NCI-H748 (cell line): ENCODE measurements at regions not wholly inside any gene's neighbourhood (a gene's known extent, or its start where the extent isn't known, plus 50 kb on each side); places are given as distances from the start of the nearest gene placed in this dataset.

Experiments
- DNase-seq: peaks from one replicate; lab custom pipeline; 2025; ENCODE audit not compliant: unreplicated experiment; lab: John Stamatoyannopoulos, UW

DNA sequence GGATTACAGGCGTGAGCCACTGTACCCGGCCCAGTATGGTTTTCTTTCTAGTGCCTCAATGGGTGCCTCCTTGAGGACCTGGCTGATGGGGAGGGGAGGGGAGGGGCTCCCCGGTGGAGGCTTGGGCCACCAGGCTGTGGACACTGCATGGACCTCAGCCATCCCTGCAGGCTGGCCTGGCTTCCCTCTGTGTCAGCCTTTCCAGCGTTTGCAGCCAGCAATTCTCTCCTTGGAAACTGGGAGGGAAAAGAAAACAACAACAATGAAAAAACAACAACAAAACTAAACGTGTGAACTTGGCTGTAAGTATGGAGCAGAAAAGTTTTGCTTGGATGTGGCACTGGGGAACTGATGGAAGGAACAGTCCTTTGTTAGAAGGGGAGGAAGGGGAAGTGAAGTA, 159.3 kb downstream of the GLI2 start:
- DNase-seq, result no peak

DNA sequence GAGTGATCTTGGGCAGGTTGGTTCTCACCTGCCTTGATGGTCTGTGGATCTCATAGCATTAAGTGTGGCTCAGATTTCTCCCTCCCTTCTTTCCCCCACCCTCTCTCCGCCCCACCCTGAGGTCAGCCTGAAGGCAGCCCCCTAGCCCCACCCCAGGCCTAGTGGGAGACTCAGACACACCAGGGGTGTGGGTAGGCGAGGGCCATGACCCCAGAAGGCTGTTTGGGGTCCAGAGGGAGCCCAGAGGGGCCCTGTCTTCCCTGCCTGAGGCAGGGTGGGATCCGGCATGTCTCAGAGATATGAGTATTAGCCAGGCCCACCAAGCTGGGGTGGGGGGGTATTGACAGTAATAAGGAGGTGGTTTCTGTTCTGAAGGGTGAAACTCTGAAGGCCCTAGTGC, 160.5 kb downstream of the GLI2 start:
- no peak for DNase-seq

DNA sequence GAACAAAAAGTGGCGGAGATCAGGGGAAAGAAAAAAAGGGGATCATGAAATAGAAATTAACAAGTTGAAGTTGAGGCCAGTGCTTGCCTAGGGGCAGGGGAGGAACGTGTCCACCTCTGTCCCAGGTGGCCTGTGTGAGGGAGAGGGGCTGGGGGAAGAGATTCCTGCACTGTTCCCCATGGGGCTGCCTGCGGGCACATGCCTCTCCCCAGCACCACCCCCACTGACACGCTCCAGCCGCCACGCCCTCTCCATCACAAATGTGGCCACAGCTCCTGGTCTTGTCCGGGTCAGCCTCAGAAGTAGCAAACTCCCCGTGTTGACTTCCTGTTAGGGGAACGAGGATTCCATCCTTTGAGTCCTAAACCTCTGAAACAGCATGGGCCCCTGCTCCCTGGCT, 161.2 kb downstream of the GLI2 start:
- no peak for DNase-seq

DNA sequence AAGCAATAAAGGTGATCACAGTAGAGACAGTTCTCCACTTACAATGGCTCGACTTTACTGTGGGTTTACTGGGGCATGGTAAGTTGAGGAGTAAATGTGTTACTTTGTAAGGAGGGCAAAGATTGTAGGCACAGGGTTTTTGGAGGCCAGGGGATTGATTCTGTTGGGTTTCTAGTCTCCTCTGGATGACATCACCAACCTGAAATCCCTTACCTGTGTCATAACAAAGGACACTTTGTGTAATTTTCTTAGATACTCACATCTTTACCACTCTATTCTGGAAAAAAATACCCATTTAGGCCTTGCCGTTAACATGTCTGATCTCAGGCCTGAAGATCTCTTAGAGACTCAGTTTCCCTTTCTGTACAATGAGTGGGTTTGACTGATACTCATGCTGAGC, 161.7 kb downstream of the GLI2 start:
- DNase-seq, result no peak

DNA sequence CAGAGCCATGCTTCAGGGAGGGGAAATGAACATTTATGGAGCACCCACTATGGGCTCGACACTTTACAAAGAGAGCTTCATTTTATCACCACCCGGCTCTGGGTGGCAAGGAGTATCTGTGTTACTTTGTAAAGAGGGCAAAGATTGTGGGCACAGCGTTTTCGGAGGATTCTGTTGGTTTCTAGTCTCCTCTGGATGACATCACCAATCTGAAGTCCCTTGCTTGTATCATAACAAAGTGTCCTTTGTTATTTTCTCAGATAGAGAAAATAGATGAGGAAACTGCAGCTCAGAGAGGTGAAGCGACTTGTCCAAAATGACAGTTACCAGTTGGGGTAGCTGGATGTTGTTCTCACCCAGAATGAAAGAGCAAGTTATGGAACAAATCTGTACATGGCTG, 162.8 kb downstream of the GLI2 start:
- no peak for DNase-seq

DNA sequence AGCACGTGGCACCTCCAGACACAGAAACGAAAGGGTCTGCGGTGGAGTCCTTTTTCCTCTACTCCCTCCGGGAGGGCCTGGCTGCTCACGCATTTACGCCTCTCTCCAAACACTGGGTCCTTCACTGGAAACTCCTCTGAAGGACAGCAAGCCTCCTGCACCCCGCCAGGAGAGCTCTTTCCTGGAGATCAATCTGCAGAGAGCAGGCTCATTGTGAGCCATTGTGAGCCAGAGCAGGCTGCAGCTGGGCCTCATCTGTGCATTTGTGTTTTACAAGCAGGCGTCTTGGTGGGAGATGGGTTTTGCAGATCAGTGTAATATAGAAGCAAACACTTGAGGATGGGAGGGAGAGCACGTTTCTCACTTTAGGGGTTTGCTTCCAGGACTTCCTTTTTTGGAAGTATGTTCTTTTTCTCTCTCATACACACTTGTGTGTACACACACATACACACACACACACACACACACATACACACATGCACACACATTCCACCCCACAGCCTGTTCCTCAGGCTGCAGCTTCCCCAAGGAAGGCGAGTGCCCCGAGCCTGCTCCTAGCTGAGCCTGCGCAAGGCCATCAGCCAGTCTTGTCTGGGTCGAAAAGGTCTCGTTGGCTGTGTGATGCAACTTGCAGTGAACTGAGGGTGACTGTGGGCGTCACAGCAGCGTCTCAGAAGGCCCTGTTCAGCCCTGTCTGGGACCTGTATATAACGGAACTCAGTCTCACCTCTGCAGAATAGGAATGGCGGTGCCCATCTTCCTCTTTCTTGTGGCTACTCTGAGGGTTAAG, 163.5 kb downstream of the GLI2 start:
- DNase-seq, result peak; percentile 12

DNA sequence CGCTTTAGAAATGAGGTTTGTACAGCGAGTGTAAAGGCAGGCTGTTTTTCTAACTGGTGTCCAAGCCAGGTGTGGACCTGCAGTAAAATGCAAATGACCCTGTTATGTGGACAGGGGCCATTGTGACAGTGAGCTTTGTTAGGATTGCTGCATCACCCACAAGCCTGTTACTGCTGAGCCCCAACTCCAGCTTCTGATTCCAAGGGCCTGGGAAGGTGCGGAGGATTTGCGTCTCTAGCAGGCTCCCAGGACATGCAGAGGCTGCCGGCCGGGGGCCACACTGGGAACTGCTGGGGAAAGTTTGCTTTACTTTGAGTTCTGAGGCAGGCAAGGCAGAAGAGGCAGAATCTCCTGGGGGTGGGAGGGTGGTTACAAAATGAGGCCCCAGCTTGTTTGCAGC, 164.1 kb downstream of the GLI2 start:
- no peak for DNase-seq

DNA sequence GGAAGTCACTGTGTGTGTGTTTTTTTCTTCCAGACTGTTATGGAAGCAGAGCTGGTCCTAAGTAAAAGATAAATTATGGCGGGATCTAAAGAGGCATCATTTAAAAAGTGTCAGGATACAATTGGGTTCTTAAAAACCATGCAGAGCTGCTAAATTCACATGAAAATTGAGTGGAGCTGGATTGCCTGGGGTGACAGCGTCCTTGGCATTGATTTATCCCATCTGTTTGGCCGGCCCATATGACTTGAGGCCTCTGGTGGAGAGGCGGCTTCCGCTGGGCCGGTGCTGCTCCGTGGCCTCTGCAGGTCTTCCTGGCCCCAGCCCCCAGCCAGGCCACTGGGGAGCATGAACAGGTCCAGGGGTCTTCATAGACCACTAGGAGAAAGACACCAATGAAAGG, 165.5 kb downstream of the GLI2 start:
- DNase-seq, result no peak

DNA sequence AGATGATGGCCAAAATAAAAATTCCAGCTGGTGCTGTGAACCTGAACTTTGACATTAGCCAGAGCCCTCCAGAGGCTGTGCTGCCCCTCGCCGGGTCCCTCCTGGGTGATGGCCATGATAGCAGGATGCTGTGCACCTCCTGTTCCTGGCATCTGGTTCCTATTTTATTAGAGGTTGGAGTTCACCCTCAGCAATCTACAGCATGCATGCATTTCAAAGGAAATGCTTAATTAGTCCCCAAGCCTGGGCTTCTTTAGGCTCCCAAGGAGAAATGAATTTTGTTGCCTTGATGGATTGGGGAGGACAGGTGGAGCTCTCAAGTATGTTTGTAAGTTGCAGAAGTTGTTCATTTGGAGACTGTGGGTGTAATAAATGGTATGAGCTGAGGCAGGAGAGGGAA, 166.9 kb downstream of the GLI2 start:
- DNase-seq, result no peak

DNA sequence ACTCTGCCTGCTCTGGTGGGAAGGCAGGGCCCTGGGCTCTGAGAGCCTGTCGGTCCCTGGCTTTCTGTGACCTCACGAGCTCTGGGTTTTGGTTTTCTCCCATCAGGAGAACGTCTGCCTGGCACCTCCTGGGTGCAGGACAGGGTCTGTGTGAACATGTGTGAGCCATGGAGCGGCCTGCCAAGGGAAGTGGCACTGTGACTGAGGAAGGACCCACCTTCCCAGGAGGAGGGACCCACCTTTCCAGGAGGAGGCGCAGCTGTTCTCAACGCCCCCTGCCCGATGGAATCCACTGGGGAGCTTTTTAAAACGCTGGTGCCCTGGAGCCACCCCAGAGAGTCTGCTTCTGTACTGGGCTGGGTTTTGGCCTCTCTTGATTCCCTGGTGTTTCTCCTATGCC, 168.7 kb downstream of the GLI2 start:
- no peak for DNase-seq

DNA sequence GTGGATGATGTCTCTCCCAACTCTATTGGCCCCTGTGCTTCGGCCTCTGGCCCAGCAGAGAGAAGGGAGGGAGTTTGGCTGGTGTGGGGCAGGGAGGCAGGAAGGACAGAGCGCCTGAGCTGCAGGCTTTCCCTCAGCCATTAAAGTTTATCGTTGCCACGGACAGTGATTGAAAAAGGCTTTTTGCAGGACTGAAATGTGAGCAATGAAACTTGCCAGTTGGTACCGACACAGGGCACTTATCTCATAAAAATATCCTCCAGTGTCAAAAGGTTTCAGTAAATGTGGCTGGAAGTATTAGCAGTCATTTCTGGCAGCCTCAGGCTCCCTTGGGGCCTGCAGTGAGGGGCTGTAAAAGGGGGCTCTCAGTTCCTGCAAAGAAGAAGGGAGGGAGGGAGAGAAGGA, 169.2 kb downstream of the GLI2 start:
- no peak for DNase-seq

DNA sequence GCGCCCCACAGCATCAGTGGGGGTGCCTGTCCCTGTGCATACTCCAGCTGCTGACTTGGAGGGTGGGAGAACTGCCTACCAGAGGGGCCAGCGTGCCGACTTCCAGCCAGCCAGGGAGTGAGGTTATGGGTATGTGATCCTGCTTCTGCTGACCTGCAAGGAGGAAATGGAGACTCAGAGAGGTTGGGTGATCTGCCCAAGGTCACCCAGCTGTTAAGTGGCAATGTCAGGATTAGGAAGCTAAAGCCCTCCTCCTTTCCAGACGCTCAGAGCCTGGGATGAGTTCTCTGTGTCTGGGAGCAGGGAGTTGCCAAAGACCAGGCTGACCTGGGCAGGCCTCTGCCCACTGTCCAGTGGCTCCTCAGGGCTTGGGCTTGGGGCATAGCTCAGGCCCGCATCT, 169.6 kb downstream of the GLI2 start:
- no peak for DNase-seq

DNA sequence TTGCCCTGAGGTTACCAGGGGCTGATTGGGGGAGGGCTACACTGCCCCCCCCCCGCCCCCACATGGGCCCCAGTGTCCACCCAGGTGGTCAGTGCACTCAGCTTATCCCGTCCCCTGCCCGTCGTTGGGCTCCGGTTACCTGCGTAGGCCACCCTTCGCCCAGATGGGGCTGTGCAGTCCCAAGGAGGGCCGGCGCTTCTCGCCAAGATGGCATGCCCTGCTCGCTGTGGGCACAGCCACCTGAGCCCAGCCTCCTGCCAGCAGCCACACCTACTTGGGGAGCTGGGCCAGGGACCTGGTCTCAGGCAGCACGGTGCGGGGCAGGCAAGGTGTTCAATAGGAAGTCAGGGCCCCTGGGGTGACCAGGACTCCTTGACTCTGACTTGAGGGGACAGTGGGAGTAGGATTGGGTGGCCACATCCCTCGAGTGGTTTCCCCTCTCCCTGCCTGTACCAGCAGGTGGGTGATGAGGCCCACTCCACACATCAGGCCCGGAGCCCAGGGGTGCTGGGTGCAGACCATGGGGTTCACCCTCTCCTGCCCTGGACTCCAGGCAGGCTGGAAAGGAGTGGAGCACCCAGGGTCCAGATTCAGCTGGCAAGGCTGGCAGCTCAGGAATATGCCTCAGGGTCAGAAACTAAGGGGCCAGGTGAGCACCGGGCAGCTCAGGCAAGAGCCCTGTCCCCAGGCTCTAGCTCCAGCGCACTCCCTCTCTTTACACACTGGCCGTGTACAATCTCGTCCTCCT, 170.3 kb downstream of the GLI2 start:
- no peak for DNase-seq

DNA sequence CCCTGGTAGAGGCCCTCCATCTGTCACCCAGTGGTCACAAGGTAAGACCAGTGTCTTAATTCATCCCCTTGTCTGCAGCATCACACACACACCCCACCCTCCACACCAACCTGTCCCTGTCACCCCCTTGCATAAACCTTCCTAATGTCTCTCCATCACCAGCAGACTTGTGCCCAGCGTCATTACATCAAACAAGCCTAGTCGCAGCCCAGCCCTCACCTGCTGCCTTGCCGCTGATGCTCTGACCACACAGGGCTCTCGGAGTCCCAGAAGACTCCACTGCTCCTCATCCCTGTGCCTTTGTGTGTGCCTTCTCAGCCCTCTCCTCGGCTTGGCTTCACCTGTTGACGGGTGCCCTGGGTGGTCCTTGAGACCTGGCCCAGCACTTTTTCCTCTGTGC, 171.2 kb downstream of the GLI2 start:
- no peak for DNase-seq

DNA sequence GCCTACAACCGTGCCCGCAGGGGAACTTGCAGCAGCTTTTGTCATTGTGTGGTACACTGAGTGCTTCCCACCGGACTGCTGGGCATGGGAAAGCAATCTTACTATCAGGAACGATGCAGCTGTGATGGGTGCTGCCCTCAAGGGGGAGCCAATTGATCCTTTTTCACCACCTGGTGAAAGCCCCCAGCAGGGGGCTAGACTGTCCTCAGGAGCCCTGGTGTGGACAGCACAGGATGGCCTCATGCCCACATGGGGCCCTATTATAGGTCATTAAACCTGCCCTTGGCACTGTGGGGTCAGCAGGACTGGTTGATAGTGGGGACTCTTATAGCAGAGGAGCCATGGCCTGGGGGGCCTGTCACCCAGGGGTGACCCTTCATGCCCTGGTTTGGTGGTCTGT, 172.2 kb downstream of the GLI2 start:
- no peak for DNase-seq

DNA sequence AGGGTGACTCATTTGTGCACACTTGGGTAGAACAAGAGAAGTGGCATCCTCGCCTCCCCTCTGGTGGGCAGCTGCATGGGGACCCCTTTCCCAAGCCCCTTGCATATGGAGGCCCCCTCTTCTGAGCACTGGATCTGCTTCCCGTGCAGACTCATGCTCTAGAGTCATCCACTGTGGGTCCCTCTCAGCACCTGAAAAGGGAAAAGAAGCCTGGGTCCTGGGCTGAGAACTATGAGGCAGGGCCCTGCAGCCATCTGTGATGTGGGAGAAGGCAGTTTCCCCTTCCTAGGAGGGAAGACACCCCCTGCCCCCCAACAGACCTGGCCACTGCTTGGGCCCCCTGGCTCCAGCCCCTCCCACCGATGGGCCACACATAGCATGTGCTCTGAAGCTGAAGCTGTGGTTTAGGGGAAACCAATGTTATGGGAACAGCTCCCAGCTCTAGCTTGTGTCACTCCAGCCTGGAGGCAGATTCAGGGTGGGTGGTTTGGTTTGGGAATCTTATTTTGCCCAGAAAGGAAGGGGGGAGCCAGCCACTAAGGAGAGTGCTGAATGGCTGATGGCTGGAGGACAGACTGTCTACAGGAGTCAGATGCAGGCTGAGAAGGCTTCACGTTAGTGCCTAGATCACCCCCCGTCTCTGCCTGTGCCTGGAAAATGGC, 172.8 kb downstream of the GLI2 start:
- no peak for DNase-seq

DNA sequence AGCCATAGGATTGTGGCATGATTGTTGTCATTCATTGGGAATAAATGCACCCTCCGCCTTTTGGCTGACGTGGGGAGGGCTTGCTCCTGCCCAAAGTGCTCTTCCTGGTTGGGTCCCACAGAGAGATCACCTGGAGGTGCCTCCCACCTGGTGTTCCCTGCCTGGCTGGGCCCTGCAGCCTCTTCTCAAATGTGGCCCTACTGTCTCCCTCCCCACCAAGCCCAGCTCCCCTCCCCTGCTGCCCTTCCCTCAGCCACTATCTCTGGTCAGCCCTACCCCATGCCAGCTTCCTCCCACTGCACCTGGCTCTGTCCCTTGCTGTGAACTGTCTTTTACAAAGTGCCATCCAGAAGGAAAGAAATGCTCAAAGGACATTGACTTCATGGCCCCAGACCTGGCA, 173.4 kb downstream of the GLI2 start:
- no peak for DNase-seq

DNA sequence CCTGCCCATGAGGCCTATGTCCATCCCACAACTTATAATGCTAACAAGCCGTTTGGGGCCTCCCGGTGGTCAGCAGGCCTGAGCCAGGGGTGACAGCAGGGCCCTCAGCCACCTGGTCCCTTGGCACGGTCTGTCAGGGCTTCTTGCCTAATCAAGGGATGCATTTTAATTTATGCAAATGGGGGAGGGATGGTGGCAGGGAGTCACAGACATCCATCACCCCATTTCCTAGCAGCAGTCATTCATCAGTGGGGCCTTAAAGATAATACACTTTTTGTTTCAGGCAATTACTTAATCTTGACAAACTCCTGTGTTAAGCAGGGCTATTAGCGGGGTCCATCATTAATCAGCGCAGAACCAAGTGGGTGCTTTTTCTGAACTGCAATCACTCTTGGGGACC, 174.5 kb downstream of the GLI2 start:
- no peak for DNase-seq

DNA sequence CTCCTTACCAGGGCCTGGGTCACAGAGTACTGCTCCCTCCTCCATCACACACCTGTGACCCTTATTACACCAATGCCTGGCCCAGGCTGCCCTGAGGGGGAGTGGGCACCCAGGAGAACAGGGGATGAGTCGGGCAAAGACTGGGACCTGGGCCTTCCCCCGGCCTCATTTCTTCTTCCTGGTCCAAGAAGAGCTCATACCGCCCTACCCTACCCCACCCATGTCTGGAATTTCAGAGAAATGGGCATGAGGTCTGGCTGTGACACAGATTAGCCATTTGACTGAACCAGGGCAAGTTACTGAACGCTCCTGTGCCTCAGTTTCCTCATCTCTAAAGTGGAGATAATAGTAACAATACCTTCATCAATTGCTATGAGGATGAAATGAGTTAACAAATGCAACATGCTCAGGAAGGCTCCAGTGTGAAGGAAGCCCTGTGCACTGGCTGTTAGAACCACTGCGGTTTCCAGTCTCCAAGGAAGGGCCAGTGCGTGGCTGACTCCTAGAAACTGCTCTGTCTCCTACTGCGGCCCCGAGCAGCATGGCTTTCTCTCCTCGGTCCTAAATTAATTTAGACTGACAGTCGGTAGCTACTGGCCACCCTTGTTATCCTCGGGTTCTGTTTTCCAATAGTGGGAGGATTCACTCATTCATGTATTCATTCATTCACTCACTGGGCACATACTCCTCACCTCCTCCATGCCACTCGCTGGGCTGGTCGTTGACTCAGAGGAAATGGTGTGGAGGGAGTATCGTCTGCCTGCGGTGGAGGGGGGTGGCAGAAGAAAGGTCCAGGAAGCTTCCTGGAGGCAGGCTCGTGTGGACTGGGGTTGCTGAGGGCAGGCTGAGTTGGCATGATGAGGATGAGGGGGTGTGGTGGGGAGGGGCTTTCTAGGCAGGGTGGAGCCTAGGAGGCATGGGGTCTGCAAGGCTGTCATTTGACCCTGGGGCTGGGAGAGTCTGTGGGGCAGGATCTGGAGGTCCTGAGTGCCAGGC, 175.6 kb downstream of the GLI2 start:
- no peak for DNase-seq

DNA sequence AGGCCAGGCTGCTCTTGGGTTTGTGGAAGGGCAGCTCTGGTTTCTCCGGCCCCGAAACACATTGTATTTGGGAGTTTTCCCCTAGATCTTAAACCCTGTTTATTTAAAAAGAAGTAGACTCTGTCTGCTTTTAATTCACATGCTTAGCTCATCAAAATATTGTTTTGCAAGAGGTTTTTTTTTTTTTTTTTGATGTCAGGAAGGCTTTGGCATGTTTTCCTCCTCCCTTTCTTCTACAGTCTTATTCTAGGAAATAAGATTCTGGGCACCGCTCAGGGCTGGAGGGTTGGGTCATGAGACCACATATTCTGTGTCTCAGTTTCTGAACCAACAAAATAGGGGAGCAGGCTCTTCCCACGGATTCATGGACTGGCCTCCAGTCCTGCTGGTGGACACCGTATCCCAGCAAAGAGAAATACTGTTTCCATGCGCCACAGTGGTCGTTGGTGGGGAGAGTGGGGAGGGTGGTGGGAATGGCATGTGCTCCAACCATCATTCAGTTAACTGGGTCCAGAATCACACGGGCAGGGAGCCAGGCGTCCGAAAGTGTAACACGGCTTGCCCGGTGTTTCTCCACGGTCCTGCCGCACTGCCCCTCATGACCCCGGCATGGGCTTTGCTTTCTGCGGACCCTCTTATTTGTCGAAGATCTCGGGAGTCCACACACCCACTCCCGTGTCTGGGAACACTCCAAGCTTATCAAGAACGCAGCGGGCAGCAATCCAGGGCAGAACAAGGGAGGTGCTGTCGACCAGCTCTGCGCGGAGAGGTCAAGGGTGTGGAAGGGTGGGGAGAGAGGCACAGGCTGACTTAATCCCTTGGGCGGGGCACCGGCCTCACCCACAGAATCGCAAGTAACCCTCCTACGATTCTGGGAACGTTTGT, 176.7 kb downstream of the GLI2 start:
- no peak for DNase-seq
